VCaP (cell line): ENCODE measurements at regions not wholly inside any gene's neighbourhood (a gene's known extent, or its start where the extent isn't known, plus 50 kb on each side); places are given as distances from the start of the nearest gene placed in this dataset.

Experiments used
- H3K27ac ChIP-seq: fragments of 450-650 bp; 2 replicates; pipeline ENCODE4 v1.5.1; 2017
- TF ChIP-seq, protein P1 (sequence below): fragments of 450-650 bp; conservative IDR thresholded peaks from 2 replicates; pipeline ENCODE4 v1.5.1; 2017; ENCODE audit warnings: mild to moderate bottlenecking, moderate library complexity

DNA sequence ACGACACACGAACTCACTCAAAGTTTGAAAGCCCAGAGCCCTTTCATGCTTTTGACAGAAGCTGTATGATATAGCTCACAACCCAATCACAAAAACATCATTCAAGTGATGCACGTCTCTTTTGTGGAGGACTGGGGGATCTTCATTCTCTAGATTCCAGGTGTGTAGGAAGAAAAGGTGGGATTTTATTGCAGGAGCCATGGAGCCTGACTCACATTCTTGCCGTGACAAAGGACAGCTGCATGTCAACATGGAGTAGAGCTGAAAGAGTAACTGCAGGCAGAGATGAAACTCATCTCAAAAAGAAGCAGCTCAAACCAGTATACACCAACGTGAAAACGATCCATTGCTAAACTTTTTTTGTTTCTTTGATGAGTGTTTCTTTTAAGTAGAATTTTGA is 50.9 kb upstream of the PDE1A start:
- H3K27ac ChIP-seq = no peak overlapping the region
- TF ChIP-seq, protein P1, sequence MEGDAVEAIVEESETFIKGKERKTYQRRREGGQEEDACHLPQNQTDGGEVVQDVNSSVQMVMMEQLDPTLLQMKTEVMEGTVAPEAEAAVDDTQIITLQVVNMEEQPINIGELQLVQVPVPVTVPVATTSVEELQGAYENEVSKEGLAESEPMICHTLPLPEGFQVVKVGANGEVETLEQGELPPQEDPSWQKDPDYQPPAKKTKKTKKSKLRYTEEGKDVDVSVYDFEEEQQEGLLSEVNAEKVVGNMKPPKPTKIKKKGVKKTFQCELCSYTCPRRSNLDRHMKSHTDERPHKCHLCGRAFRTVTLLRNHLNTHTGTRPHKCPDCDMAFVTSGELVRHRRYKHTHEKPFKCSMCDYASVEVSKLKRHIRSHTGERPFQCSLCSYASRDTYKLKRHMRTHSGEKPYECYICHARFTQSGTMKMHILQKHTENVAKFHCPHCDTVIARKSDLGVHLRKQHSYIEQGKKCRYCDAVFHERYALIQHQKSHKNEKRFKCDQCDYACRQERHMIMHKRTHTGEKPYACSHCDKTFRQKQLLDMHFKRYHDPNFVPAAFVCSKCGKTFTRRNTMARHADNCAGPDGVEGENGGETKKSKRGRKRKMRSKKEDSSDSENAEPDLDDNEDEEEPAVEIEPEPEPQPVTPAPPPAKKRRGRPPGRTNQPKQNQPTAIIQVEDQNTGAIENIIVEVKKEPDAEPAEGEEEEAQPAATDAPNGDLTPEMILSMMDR = no peak

DNA sequence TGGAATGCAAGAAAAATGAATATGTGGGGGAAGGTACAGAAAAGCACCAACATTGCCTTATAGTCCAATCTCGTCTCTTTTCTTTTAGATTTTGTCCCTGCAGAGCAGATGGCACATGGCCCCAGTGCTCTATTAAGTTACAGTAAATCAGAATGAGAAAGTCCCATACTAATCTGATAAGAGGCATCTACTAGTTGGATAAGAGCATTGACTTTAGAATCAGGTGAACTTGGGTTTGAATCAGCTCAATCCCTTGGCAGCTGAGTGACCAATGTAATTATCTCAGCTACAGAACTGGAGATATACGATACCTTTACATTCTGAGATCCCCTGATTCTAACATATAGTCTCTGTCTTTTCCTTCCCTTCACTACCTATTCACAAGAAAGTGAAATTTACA is 54.8 kb upstream of the PDE1A start:
- TF ChIP-seq, protein P1 = no peak
- H3K27ac ChIP-seq = no peak overlapping the region

DNA sequence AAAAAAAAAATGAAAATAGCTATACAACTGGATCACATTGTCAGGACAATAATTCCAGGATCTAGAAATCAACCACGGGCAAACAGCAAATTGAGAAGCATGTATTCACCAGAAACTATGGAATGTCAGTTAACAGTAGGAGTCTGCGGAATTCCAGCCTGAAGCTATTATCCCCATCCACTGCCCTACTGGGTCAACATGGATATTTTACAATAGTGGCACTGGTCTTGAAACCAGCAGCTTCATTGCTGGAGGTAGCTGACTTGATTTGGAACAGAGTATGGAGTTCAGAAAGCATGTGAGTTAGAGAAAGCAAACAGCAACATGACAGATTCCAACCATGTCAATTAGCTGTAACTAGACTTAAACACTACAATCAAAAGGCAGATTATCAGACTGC is 55.7 kb upstream of the PDE1A start:
- H3K27ac ChIP-seq = no peak overlapping the region
- TF ChIP-seq, protein P1 = no peak

DNA sequence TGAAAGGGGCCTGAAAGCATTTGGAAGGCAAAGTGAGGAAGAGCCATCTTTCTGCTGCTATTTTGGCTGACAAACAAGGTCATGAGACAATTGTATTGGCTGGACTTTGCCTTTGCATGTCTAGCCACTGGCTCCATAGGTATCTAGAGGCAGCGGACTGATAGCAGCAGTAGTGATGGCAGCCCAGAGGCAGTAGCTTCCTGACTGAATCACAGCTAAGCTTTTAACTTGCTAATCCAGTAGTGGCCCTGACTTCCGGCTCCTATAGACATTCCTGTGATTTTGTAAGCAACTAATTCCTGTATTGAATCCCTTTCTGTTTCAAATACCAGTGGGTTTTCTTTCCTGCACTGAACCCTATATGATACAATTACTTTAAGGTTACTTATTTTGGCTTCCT is 69.8 kb upstream of the PDE1A start:
- H3K27ac ChIP-seq = no peak overlapping the region
- TF ChIP-seq, protein P1 = no peak

DNA sequence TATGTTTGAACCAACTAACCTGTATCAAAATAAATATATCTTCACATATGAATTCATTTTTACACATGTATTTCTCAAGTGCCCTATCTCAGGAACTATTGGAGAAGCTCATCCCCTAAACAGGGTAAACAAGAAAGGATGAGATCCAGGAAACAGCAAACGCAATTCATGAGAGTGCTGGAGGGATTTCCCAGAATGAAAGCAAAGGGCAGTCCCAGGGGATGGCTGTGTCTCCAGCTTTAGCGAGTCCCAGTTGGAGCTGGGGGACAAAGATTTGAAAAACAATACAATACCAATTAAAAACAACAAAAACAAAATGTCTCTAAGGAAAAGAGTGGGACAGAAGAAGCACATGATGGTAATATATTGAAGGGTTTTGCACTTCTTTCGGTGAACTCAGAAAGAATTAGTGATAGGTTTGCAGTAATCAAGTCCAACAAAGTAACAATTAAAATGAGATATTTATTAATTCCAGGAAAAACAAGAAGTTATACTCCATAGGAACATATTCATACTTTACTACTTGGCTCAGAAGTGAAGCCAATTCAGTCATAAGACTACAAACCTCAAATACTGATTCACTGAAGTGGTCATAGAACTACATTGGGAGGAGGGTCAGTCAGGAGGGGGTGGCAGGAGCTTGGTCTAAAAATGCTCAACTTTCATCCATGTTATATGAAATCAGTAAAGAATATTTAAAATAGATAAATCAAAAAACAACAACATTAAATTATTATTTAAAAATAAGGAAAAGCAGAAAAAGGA is 73.1 kb upstream of the PDE1A start:
- H3K27ac ChIP-seq = no peak overlapping the region
- TF ChIP-seq, protein P1 = no peak

DNA sequence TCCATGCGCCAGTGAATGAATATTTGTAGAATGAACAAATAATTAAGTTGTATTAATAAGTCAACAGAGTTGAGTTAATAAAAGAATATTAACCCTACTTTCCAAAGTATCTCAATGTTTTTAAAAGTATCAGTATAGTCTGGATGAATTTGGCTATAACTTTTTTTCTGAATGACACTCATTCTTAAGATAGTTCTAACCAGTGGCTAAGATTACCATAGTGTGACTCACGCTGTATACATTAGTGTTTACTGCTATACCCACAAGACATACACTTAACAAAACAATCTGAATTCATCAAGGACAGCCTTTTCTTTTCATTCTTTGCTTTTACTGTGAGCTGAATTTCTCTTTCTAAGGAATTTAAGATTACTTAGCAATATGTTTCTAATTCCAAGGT is 77.0 kb upstream of the PDE1A start:
- no peak overlapping the region for H3K27ac ChIP-seq
- TF ChIP-seq, protein P1 = no peak

DNA sequence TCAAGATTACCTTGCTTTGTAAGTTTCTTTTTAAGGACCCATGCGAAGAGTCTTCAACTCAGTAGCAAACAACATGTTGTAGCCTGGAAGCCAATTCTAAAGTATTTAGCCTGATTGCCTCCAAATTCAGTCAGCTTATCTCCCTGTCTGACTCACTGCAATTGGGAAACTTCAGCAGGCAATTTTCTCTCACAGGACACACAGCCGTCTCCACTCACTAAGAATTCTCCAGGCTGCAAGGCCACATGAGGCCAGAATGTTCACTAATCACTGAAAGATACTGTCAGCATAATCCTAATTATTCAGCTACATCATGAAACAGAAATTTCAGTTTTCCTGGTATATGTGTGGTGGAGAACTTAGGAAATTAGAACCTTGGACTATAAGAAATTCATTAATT is 78.1 kb upstream of the PDE1A start:
- TF ChIP-seq, protein P1 = no peak
- no peak overlapping the region for H3K27ac ChIP-seq
